ENCODE measurements at regions not wholly inside any gene's neighbourhood (a gene's known extent, or its start where the extent isn't known, plus 50 kb on each side); places are given as distances from the start of the nearest gene placed in this dataset.

DNA sequence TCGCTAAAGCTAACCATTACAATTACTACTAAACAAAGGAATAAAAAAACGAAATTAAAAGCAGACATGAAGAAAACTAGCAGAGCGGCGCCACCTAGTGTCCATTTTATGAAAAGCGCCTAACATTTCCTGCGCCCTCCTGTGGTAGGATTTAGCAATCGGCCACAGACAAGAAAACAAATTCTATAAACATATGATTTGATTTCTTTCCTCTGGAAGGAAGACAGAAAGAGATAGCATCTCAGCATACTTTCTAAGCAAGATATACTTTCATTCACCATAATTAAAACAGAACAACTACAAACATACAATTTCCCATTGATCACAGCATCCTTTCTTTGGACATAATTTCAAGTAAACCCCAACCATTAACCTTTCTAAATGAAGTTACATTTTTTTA, 337.7 kb upstream of the NPVF start:
- H3K27ac ChIP-seq = no peak overlapping the region
- no peaks in the 10 kb centered on the region for H3K9me3 ChIP-seq
- intact Hi-C loops (cut with DNase I; ENCODE audit: low total_unique reads) (loop anchor here (1.0 kb wide), 3 partner anchors 175 to 307 kb away; no protein-coding TSS in a partner anchor), in situ Hi-C loops (cut with MboI; ENCODE audit: low sequenced_read_pairs in 4 of 4) (loop anchor here in 1 of 4 donors (10.0 kb wide), 1 partner anchor 181 kb away; no protein-coding TSS in a partner anchor)
- H3K36me3 ChIP-seq = no peaks in the 10 kb centered on the region
- DNase-seq (peak; percentile 38 to 49), ATAC-seq (peak; percentile 40 to 76)
- peak overlapping the region in 1 of 4 donors; percentile 30 for H3K4me3 ChIP-seq
- TF ChIP-seq, protein P1, sequence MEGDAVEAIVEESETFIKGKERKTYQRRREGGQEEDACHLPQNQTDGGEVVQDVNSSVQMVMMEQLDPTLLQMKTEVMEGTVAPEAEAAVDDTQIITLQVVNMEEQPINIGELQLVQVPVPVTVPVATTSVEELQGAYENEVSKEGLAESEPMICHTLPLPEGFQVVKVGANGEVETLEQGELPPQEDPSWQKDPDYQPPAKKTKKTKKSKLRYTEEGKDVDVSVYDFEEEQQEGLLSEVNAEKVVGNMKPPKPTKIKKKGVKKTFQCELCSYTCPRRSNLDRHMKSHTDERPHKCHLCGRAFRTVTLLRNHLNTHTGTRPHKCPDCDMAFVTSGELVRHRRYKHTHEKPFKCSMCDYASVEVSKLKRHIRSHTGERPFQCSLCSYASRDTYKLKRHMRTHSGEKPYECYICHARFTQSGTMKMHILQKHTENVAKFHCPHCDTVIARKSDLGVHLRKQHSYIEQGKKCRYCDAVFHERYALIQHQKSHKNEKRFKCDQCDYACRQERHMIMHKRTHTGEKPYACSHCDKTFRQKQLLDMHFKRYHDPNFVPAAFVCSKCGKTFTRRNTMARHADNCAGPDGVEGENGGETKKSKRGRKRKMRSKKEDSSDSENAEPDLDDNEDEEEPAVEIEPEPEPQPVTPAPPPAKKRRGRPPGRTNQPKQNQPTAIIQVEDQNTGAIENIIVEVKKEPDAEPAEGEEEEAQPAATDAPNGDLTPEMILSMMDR (IDR thresholded peaks at IDR 0.05 in 4 of 5, conservative IDR thresholded peaks at IDR 0.05 in 1 of 5) = peak; percentile 91 to 100 (median 99)
- TF ChIP-seq POLR2A (IDR thresholded peaks at IDR 0.05) = no peak
- H3K4me1 ChIP-seq = peaks cover 13 to 21% of the 10 kb centered on the region in 2 donors
- no peaks in the 10 kb centered on the region for H3K27me3 ChIP-seq

- intact Hi-C loops (cut with DNase I; ENCODE audit: low total_unique reads) = no loop called here
- DNase-seq (no peak), ATAC-seq (no peak)
- no peak overlapping the region for H3K4me3 ChIP-seq
- no peaks in the 10 kb centered on the region for H3K9me3 ChIP-seq
- H3K36me3 ChIP-seq = no peaks in the 10 kb centered on the region
- TF ChIP-seq, protein P1 (IDR thresholded peaks at IDR 0.05 in 4 of 5, conservative IDR thresholded peaks at IDR 0.05 in 1 of 5) = no peak
- no peak for TF ChIP-seq POLR2A (IDR thresholded peaks at IDR 0.05)
- in situ Hi-C loops (cut with MboI; ENCODE audit: low sequenced_read_pairs in 4 of 4) = loop anchor here in 1 of 4 donors (10.0 kb wide), 1 partner anchor 183 kb away; no protein-coding TSS in a partner anchor
- H3K27ac ChIP-seq = no peak overlapping the region
- no peaks in the 10 kb centered on the region for H3K27me3 ChIP-seq
- peaks cover 13 to 16% of the 10 kb centered on the region in 2 donors for H3K4me1 ChIP-seq
Measured at GRCh38 chr7:25567430-25567829, 339.1 kb upstream of the NPVF start.

DNA sequence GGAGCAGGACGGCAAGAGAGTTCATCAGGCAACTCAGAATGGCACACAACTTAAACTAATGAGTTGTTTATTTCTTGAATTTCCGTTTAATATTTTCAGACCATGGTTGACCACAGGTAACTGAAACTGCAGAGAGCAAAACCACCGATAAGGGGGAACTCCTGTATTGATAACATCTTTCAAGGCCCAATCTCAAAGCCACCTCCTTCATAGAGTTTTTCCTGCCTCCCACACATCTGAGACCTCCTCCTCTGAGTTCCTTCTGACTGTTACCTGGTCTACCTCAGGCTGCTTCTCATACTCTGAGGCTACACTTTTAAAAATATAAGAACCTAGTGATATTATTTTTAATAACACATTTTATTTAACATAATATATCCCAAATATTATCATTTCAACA, 341.5 kb upstream of the NPVF start:
- in situ Hi-C loops (cut with MboI; ENCODE audit: low sequenced_read_pairs in 4 of 4) = loop anchor here in 3 of 4 donors (10.0 kb wide), 4 partner anchors 185 to 315 kb away; no protein-coding TSS in a partner anchor

GRCh38 chr7:25572423-25572822, 344.1 kb upstream of the NPVF start:
- in situ Hi-C loops (cut with MboI; ENCODE audit: low sequenced_read_pairs in 4 of 4) (loop anchor here in 2 of 4 donors (10.0 kb wide), 3 partner anchors 282 to 318 kb away; no protein-coding TSS in a partner anchor), intact Hi-C loops (cut with DNase I; ENCODE audit: low total_unique reads) (loop anchor here (10.0 kb wide), 1 partner anchor 82 kb away; no protein-coding TSS in a partner anchor)
- no peak for ATAC-seq
- H3K9me3 ChIP-seq = no peaks in the 10 kb centered on the region
- no peak overlapping the region for H3K27ac ChIP-seq
- no peak overlapping the region for H3K4me3 ChIP-seq
- no peaks in the 10 kb centered on the region for H3K27me3 ChIP-seq
- TF ChIP-seq, protein P1 (IDR thresholded peaks at IDR 0.05 in 4 of 5, conservative IDR thresholded peaks at IDR 0.05 in 1 of 5) = no peak
- TF ChIP-seq POLR2A (IDR thresholded peaks at IDR 0.05) = no peak
- H3K4me1 ChIP-seq = no peaks in the 10 kb centered on the region
- no peaks in the 10 kb centered on the region for H3K36me3 ChIP-seq
- no peak for DNase-seq

More for the DNA sequence above, 341.5 kb upstream of the NPVF start:
- Histone ChIP-seq H3K27ac (no peak overlapping the region), H3K36me3 (no peaks in the 10 kb centered on the region), H3K27me3 (no peaks in the 10 kb centered on the region), H3K9me3 (no peaks in the 10 kb centered on the region), H3K4me1 (peaks cover 6 to 9% of the 10 kb centered on the region in 2 donors), H3K4me3 (no peak overlapping the region)
- no peak for TF ChIP-seq POLR2A (IDR thresholded peaks at IDR 0.05)
- TF ChIP-seq, protein P1 (IDR thresholded peaks at IDR 0.05 in 4 of 5, conservative IDR thresholded peaks at IDR 0.05 in 1 of 5) = no peak
- DNase-seq (no peak), ATAC-seq (no peak)
- intact Hi-C loops (cut with DNase I; ENCODE audit: low total_unique reads) = loop anchor here (10.0 kb wide), 1 partner anchor 85 kb away; no protein-coding TSS in a partner anchor

All from gastrocnemius medialis (tissue), 4 donors.